Stimulated activated CD8-positive, alpha-beta memory T cell treated with anti-CD3 and anti-CD28 coated beads, Interleukin-15, amount 100 ng/mL, for 4 hours (primary cell): ENCODE measurements at regions not wholly inside any gene's neighbourhood (a gene's known extent, or its start where the extent isn't known, plus 50 kb on each side); places are given as distances from the start of the nearest gene placed in this dataset.
"Not testable (repeated sequence)": the region's sequence is repeated elsewhere in the genome, so short reads cannot be mapped to it uniquely, and the experiment has no call there.

Experiments used
- DNase-seq, 2 donors: peaks; one replicate each; pipeline ENCODE4 v3.0.0-alpha.2; 2020; ENCODE audit warnings: low read depth in 2 of 2

- DNase-seq, result no peak
Measured at GRCh38 chr18:78809845-78810244, 169.8 kb upstream of the SALL3 start.

GRCh38 chr18:78810706-78811105 is 168.9 kb upstream of the SALL3 start:
- DNase-seq, result no peak

GRCh38 chr18:78812067-78812466 is 167.6 kb upstream of the SALL3 start:
- no peak for DNase-seq

GRCh38 chr18:78813156-78813555 is 166.5 kb upstream of the SALL3 start:
- no peak for DNase-seq

- DNase-seq, result no peak
Measured at GRCh38 chr18:78813936-78814710, 165.5 kb upstream of the SALL3 start.

- no peak for DNase-seq
Measured at GRCh38 chr18:78814766-78815165, 164.9 kb upstream of the SALL3 start.

GRCh38 chr18:78816114-78816513 is 163.5 kb upstream of the SALL3 start:
- DNase-seq, result no peak

- no peak for DNase-seq
Measured at GRCh38 chr18:78816916-78817315, 162.7 kb upstream of the SALL3 start.

- no peak for DNase-seq
Measured at GRCh38 chr18:78818495-78818894, 161.1 kb upstream of the SALL3 start.

GRCh38 chr18:78818961-78819360 is 160.7 kb upstream of the SALL3 start:
- DNase-seq, result no peak

- no peak for DNase-seq
Measured at GRCh38 chr18:78820161-78820834, 159.3 kb upstream of the SALL3 start.

GRCh38 chr18:78821396-78821795 is 158.2 kb upstream of the SALL3 start:
- no peak for DNase-seq

GRCh38 chr18:78822171-78822948 is 157.3 kb upstream of the SALL3 start:
- no peak for DNase-seq

- no peak for DNase-seq
Measured at GRCh38 chr18:78822949-78823285, 156.7 kb upstream of the SALL3 start.

- no peak for DNase-seq
Measured at GRCh38 chr18:78825168-78825567, 154.4 kb upstream of the SALL3 start.

- DNase-seq, result no peak
Measured at GRCh38 chr18:78826631-78827030, 153.0 kb upstream of the SALL3 start.

GRCh38 chr18:78827141-78827540 is 152.5 kb upstream of the SALL3 start:
- no peak for DNase-seq

- no peak for DNase-seq
Measured at GRCh38 chr18:78828131-78828530, 151.5 kb upstream of the SALL3 start.

- not testable (repeated sequence) for DNase-seq
Measured at GRCh38 chr18:78829026-78829425, 150.6 kb upstream of the SALL3 start.

- DNase-seq, result no peak
Measured at GRCh38 chr18:78830161-78830560, 149.5 kb upstream of the SALL3 start.

GRCh38 chr18:78830826-78831225 is 148.8 kb upstream of the SALL3 start:
- DNase-seq, result no peak

- no peak for DNase-seq
Measured at GRCh38 chr18:78831603-78832002, 148.0 kb upstream of the SALL3 start.

- DNase-seq, result no peak
Measured at GRCh38 chr18:78833833-78834232, 145.8 kb upstream of the SALL3 start.
